VCaP (cell line): ENCODE measurements at regions not wholly inside any gene's neighbourhood (a gene's known extent, or its start where the extent isn't known, plus 50 kb on each side); places are given as distances from the start of the nearest gene placed in this dataset.

Experiments
- H3K27ac ChIP-seq: fragments of 450-650 bp; 2 replicates; pipeline ENCODE4 v1.5.1; 2017
- CTCF ChIP-seq: fragments of 450-650 bp; conservative IDR thresholded peaks from 2 replicates; pipeline ENCODE4 v1.5.1; 2017; ENCODE audit warnings: mild to moderate bottlenecking, moderate library complexity

- TF ChIP-seq CTCF, result no peak
- H3K27ac ChIP-seq, result no peak overlapping the region
These were observed 369.7 kb downstream of the LRRC70 start for GRCh38 chr5:62948301-62948700.

GRCh38 chr5:62942384-62942783 is 363.8 kb downstream of the LRRC70 start:
- TF ChIP-seq CTCF, result no peak
- no peak overlapping the region for H3K27ac ChIP-seq

GRCh38 chr5:62938927-62939326 is 360.3 kb downstream of the LRRC70 start:
- H3K27ac ChIP-seq, result no peak overlapping the region
- no peak for TF ChIP-seq CTCF

GRCh38 chr5:62937661-62938558 is 359.3 kb downstream of the LRRC70 start:
- TF ChIP-seq CTCF, result no peak
- no peak overlapping the region for H3K27ac ChIP-seq

- no peak overlapping the region for H3K27ac ChIP-seq
- no peak for TF ChIP-seq CTCF
These were observed 357.0 kb downstream of the LRRC70 start for GRCh38 chr5:62935660-62936059.

GRCh38 chr5:62934319-62934718 is 355.7 kb downstream of the LRRC70 start:
- H3K27ac ChIP-seq, result no peak overlapping the region
- TF ChIP-seq CTCF, result no peak

- H3K27ac ChIP-seq, result no peak overlapping the region
- TF ChIP-seq CTCF, result no peak
These were observed 354.6 kb downstream of the LRRC70 start for GRCh38 chr5:62933261-62933660.
